ENCODE measurements at regions not wholly inside any gene's neighbourhood (a gene's known extent, or its start where the extent isn't known, plus 50 kb on each side); places are given as distances from the start of the nearest gene placed in this dataset.

DNA sequence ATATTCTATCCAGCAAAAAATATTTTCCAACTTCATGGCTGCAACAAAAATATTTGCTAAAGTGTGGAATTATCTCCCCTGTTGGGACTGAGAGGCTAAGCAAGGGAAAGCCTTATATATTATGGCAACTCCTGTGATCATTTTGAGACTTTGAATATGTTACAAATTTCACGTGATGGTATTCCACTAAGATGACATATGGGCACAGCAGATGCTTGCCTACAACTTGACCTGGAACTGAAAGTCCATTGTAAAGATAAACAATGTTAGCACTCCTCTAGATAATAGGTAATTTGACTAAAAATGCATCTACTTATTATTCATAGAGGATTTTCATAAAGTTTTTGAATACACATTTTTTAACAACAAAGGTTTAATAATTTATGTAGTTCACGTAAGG lies 1141.5 kb upstream of the CDH6 start:
- TF ChIP-seq, protein P1, sequence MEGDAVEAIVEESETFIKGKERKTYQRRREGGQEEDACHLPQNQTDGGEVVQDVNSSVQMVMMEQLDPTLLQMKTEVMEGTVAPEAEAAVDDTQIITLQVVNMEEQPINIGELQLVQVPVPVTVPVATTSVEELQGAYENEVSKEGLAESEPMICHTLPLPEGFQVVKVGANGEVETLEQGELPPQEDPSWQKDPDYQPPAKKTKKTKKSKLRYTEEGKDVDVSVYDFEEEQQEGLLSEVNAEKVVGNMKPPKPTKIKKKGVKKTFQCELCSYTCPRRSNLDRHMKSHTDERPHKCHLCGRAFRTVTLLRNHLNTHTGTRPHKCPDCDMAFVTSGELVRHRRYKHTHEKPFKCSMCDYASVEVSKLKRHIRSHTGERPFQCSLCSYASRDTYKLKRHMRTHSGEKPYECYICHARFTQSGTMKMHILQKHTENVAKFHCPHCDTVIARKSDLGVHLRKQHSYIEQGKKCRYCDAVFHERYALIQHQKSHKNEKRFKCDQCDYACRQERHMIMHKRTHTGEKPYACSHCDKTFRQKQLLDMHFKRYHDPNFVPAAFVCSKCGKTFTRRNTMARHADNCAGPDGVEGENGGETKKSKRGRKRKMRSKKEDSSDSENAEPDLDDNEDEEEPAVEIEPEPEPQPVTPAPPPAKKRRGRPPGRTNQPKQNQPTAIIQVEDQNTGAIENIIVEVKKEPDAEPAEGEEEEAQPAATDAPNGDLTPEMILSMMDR (IDR thresholded peaks at IDR 0.05; ENCODE audit: low read depth, low read length) = no peak
- TF ChIP-seq EZH2phosphoT487 (IDR thresholded peaks at IDR 0.05; ENCODE audit: low read depth) = no peak

Measured in OCI-LY3 (cell line).